ENCODE measurements at regions not wholly inside any gene's neighbourhood (a gene's known extent, or its start where the extent isn't known, plus 50 kb on each side); places are given as distances from the start of the nearest gene placed in this dataset.

GRCh38 chr6:87907521-87907920, 140.1 kb upstream of the SPACA1 start:
- TF ChIP-seq TARDBP (IDR thresholded peaks at IDR 0.05) (no peak), FOXA1 (IDR thresholded peaks at IDR 0.05) (no peak), FOXM1 (IDR thresholded peaks at IDR 0.05; ENCODE audit: borderline replicate concordance) (no peak), ARNT (IDR thresholded peaks at IDR 0.05) (no peak), PKNOX1 (IDR thresholded peaks at IDR 0.05) (no peak), NFRKB (IDR thresholded peaks at IDR 0.05) (no peak), BHLHE40 (IDR thresholded peaks at IDR 0.05; ENCODE audit: borderline replicate concordance) (no peak), LEF1 (IDR thresholded peaks at IDR 0.05; ENCODE audit: borderline replicate concordance) (no peak)

Data from HEK293T (cell line).